SK-N-SH treated with all-trans-retinoic acid at 6 μM for 48 hours (cell line): ENCODE measurements at regions not wholly inside any gene's neighbourhood (a gene's known extent, or its start where the extent isn't known, plus 50 kb on each side); places are given as distances from the start of the nearest gene placed in this dataset.

ENCODE experiments used
- BACH2 ChIP-seq: fragments of 250-450 bp; sonication (Bioruptor Pico); IDR thresholded peaks from 2 replicates; pipeline ENCODE4 v1.9.0; 2021; ENCODE audit warnings: mild to moderate bottlenecking, borderline replicate concordance
- ESRRG ChIP-seq: fragments of 250-450 bp; sonication (Bioruptor Pico); IDR thresholded peaks from 2 replicates; pipeline ENCODE4 v1.6.1; 2021; ENCODE audit warnings: mild to moderate bottlenecking
- GLIS3 ChIP-seq: fragments of 250-450 bp; sonication (Bioruptor Pico); IDR thresholded peaks from 2 replicates; pipeline ENCODE4 v1.5.0; 2020; ENCODE audit warnings: mild to moderate bottlenecking, moderate library complexity
- OSR1 ChIP-seq: fragments of 250-450 bp; sonication (Bioruptor Pico); IDR thresholded peaks from 2 replicates; pipeline ENCODE4 v1.8.0; 2022; ENCODE audit warnings: moderate library complexity, mild to moderate bottlenecking, inconsistent platforms
- PATZ1 ChIP-seq: fragments of 250-450 bp; sonication (Bioruptor Pico); IDR thresholded peaks from 2 replicates; pipeline ENCODE4 v1.8.0; 2020; ENCODE audit warnings: mild to moderate bottlenecking, moderate library complexity, borderline replicate concordance
- TSHZ2 ChIP-seq: fragments of 250-450 bp; sonication (Bioruptor Pico); IDR thresholded peaks from 2 replicates; pipeline ENCODE4 v1.5.0; 2020; ENCODE audit warnings: mild to moderate bottlenecking, moderate library complexity
- ZC3H10 ChIP-seq: fragments of 250-450 bp; sonication (Bioruptor Pico); IDR thresholded peaks from 2 replicates; pipeline ENCODE4 v1.5.1; 2021; ENCODE audit warnings: mild to moderate bottlenecking, moderate library complexity
- ZFP3 ChIP-seq: fragments of 250-450 bp; sonication (Bioruptor Pico); IDR thresholded peaks from 2 replicates; pipeline ENCODE4 v1.5.0; 2020; ENCODE audit warnings: mild to moderate bottlenecking, moderate library complexity
- ZFP30 ChIP-seq: fragments of 450-650 bp; formaldehyde crosslinking; IDR thresholded peaks from 2 replicates; pipeline ENCODE4 v1.5.0; 2022; ENCODE audit warnings: mild to moderate bottlenecking, moderate library complexity

GRCh38 chr9:108536836-108537601 lies 318.8 kb downstream of the ACTL7B start:
- TF ChIP-seq ZC3H10 (CRISPR knock-in tag) (no peak), ZFP3 (CRISPR knock-in tag) (no peak), PATZ1 (no peak), ZFP30 (CRISPR knock-in tag) (no peak), OSR1 (CRISPR knock-in tag) (no peak), GLIS3 (CRISPR knock-in tag) (no peak), ESRRG (no peak), TSHZ2 (no peak), BACH2 (CRISPR knock-in tag) (no peak)
